H1 (cell line): ENCODE measurements at regions not wholly inside any gene's neighbourhood (a gene's known extent, or its start where the extent isn't known, plus 50 kb on each side); places are given as distances from the start of the nearest gene placed in this dataset.

ENCODE experiments used
- CTCF ChIA-PET: fragments of 300-600 bp; sonication (Branson Sonifier 250); formaldehyde crosslinking; loops from one replicate; lab custom pipeline; 2021; ENCODE audit not compliant: partially characterized antibody; lab: Charles Lee
- POLR2A ChIA-PET: fragments of 300-600 bp; sonication (Branson Sonifier 250); formaldehyde crosslinking; loops from one replicate; lab custom pipeline; 2021; ENCODE audit warnings: inconsistent platforms; ENCODE audit not compliant: partially characterized antibody; lab: Charles Lee
- DNase-seq, 2 experiments: peaks; one replicate each; pipeline versions ENCODE4 v3.0.0 to v3.0.0-alpha.2; 2010 to 2022; ENCODE audit warnings: low spot score in 2 of 2, low read depth in 1 of 2, mixed read lengths in 1 of 2
- FAIRE-seq: peaks from 2 replicates; lab custom pipeline; 2011; peaks lifted over from hg19 to GRCh38; lab: Jason Lieb, UNC
- H2AFZ ChIP-seq: 2 replicates; pipeline ENCODE4 v1.8.1; 2012; ENCODE audit warnings: low read length, inconsistent platforms
- H2AK5ac ChIP-seq: 2 replicates; pipeline ENCODE4 v1.6.1; 2013; ENCODE audit warnings: low read depth, low read length
- H2BK120ac ChIP-seq: replicated peaks from 2 replicates; pipeline ENCODE3; 2013; ENCODE audit warnings: low read depth, low read length, inconsistent platforms
- H2BK12ac ChIP-seq: 2 replicates; pipeline ENCODE4 v1.6.1; 2013; ENCODE audit warnings: low read depth, low read length
- H2BK15ac ChIP-seq: 2 replicates; pipeline ENCODE4 v1.6.1; 2013; ENCODE audit warnings: low read length
- H2BK20ac ChIP-seq: 2 replicates; pipeline ENCODE4 v1.6.1; 2013; ENCODE audit warnings: low read length
- H2BK5ac ChIP-seq: 2 replicates; pipeline ENCODE4 v1.6.1; 2013; ENCODE audit warnings: low read depth, low read length
- H3K14ac ChIP-seq: 2 replicates; pipeline ENCODE4 v1.6.1; 2013; ENCODE audit warnings: inconsistent platforms; ENCODE audit not compliant: insufficient read length
- H3K18ac ChIP-seq: 2 replicates; pipeline ENCODE4 v1.6.1; 2013; ENCODE audit warnings: low read length; ENCODE audit errors: extremely low read depth
- H3K23ac ChIP-seq: 2 replicates; pipeline ENCODE4 v1.6.1; 2013; ENCODE audit warnings: inconsistent platforms; ENCODE audit not compliant: insufficient read length
- H3K23me2 ChIP-seq: 2 replicates; pipeline ENCODE4 v1.6.1; 2013; ENCODE audit warnings: low read depth, low read length
- H3K27ac ChIP-seq: 2 replicates; pipeline ENCODE4 v1.6.1; 2011; ENCODE audit warnings: low read depth, low read length, inconsistent platforms
- H3K27me3 ChIP-seq, 4 experiments: replicated peaks in 1 of 4; 1 replicate in 1 of 4; 2 replicates in 3 of 4; pipeline versions ENCODE4 v1.6.1 to v1.8.1; 2011 to 2013; ENCODE audit warnings: low read length in 3 of 4, mild to moderate bottlenecking in 3 of 4, inconsistent platforms in 2 of 4, mixed read lengths in 2 of 4, moderate library complexity in 1 of 4; ENCODE audit not compliant: control insufficient read depth in 3 of 4, insufficient read depth in 3 of 4; ENCODE audit errors: extremely low read depth in 1 of 4
- H3K36me3 ChIP-seq, 4 experiments: 2 replicates each; pipeline versions ENCODE4 v1.6.1 to v1.8.1; 2011 to 2013; ENCODE audit warnings: mild to moderate bottlenecking in 4 of 4, low read length in 3 of 4, moderate library complexity in 2 of 4, control low read depth in 1 of 4, inconsistent platforms in 1 of 4; ENCODE audit not compliant: insufficient read depth in 4 of 4, control insufficient read depth in 2 of 4
- H3K4ac ChIP-seq: replicated peaks from 2 replicates; pipeline ENCODE3; 2013; ENCODE audit warnings: low read length, low read depth, mixed read lengths, inconsistent platforms; ENCODE audit not compliant: insufficient read length
- H3K4me1 ChIP-seq, 4 experiments: replicated peaks in 1 of 4; 1 replicate in 1 of 4; 2 replicates in 3 of 4; pipeline versions ENCODE4 v1.6.1 to v1.8.1; 2011 to 2013; ENCODE audit warnings: low read length in 3 of 4, inconsistent platforms in 2 of 4, mixed read lengths in 1 of 4; ENCODE audit not compliant: insufficient read depth in 4 of 4, control insufficient read depth in 3 of 4
- H3K4me2 ChIP-seq, 2 experiments: 2 replicates each; pipeline versions ENCODE4 v1.6.1 to v1.8.1; 2011 to 2013; ENCODE audit warnings: low read depth in 2 of 2, low read length in 2 of 2, control low read depth in 1 of 2, inconsistent platforms in 1 of 2, mild to moderate bottlenecking in 1 of 2; ENCODE audit not compliant: insufficient read depth in 1 of 2
- H3K4me3 ChIP-seq, 4 experiments: fragments of 200-600, 300-600 bp in 1 of 4; sonication (generic), shearing (Covaris generic), sonication (Bioruptor Twin) in 1 of 4; 2 replicates each; pipeline versions ENCODE4 v1.5.1 to v1.8.1; 2011 to 2016; ENCODE audit warnings: low read length in 4 of 4, low read depth in 3 of 4, control low read depth in 2 of 4, inconsistent platforms in 2 of 4, mild to moderate bottlenecking in 2 of 4, mixed read lengths in 1 of 4, moderate library complexity in 1 of 4; ENCODE audit not compliant: insufficient read depth in 2 of 4; ENCODE audit errors: extremely low read depth in 1 of 4
- H3K56ac ChIP-seq: replicated peaks from 2 replicates; pipeline ENCODE3; 2013; ENCODE audit warnings: low read depth, mild to moderate bottlenecking, mixed read lengths, low read length, inconsistent platforms; ENCODE audit not compliant: insufficient read length
- H3K79me1 ChIP-seq: 2 replicates; pipeline ENCODE4 v1.6.1; 2013; ENCODE audit warnings: low read depth, low read length, control low read depth
- H3K79me2 ChIP-seq, 2 experiments: 2 replicates each; pipeline versions ENCODE4 v1.6.1 to v1.8.1; 2012 to 2013; ENCODE audit warnings: low read length in 2 of 2, mild to moderate bottlenecking in 2 of 2, inconsistent platforms in 1 of 2; ENCODE audit not compliant: insufficient read depth in 2 of 2, control insufficient read depth in 1 of 2
- H3K9ac ChIP-seq, 4 experiments: replicated peaks in 1 of 4; 1 replicate in 1 of 4; 2 replicates in 3 of 4; pipeline versions ENCODE4 v1.6.1 to v1.8.1; 2011 to 2013; ENCODE audit warnings: low read depth in 3 of 4, low read length in 3 of 4, control low read depth in 2 of 4, mild to moderate bottlenecking in 2 of 4, moderate library complexity in 2 of 4, inconsistent platforms in 1 of 4; ENCODE audit errors: extremely low read depth in 1 of 4
- H3K9me3 ChIP-seq, 2 experiments: 2 replicates each; pipeline versions ENCODE4 v1.6.1 to v1.8.1; 2012 to 2013; ENCODE audit warnings: mild to moderate bottlenecking in 2 of 2, moderate library complexity in 2 of 2, control low read depth in 1 of 2, inconsistent platforms in 1 of 2, low read depth in 1 of 2, low read length in 1 of 2, mixed read lengths in 1 of 2; ENCODE audit not compliant: insufficient read depth in 2 of 2
- H4K20me1 ChIP-seq, 2 experiments: replicated peaks in 1 of 2; 2 replicates each; pipeline versions ENCODE3 to v1.8.1; 2011 to 2013; ENCODE audit warnings: inconsistent platforms in 2 of 2, low read length in 2 of 2, mild to moderate bottlenecking in 1 of 2; ENCODE audit not compliant: insufficient read depth in 2 of 2, control insufficient read depth in 1 of 2
- H4K5ac ChIP-seq: 2 replicates; pipeline ENCODE4 v1.6.1; 2013; ENCODE audit warnings: low read length, low read depth, mixed read lengths, inconsistent platforms; ENCODE audit not compliant: insufficient read length
- H4K8ac ChIP-seq: 2 replicates; pipeline ENCODE4 v1.8.0; 2013; ENCODE audit warnings: mild to moderate bottlenecking, moderate library complexity, low read length, inconsistent platforms; ENCODE audit not compliant: insufficient read depth; ENCODE audit errors: extremely low read depth
- H4K91ac ChIP-seq: replicated peaks from 2 replicates; pipeline ENCODE3; 2013; ENCODE audit warnings: low read length, mixed read lengths, inconsistent platforms; ENCODE audit not compliant: insufficient read length
- BACH1 ChIP-seq: IDR thresholded peaks from 2 replicates; pipeline ENCODE4 v1.6.1; 2012; ENCODE audit warnings: low read length, improper control_type of control experiment
- EGR1 ChIP-seq: IDR thresholded peaks from 2 replicates; pipeline ENCODE4 v1.6.1; 2011; ENCODE audit warnings: low read depth, low read length, borderline replicate concordance
- HDAC2 ChIP-seq, 2 experiments: fragments of 300-600 bp in 1 of 2; sonication (generic) in 1 of 2; IDR thresholded peaks; 2 replicates each; pipeline ENCODE4 v1.6.1; 2011 to 2012; ENCODE audit warnings: low read depth in 2 of 2, low read length in 2 of 2, mild to moderate bottlenecking in 2 of 2, moderate library complexity in 2 of 2, borderline replicate concordance in 1 of 2, inconsistent platforms in 1 of 2
- POLR2A ChIP-seq, 2 experiments: IDR thresholded peaks; 1 replicate in 1 of 2; 2 replicates in 1 of 2; pipeline ENCODE4 v1.6.1; 2011; ENCODE audit warnings: low read depth in 2 of 2, low read length in 2 of 2, mild to moderate bottlenecking in 2 of 2; ENCODE audit errors: control extremely low read depth in 1 of 2
- RFX5 ChIP-seq: IDR thresholded peaks from 2 replicates; pipeline ENCODE4 v1.6.1; 2011; ENCODE audit warnings: low read depth, low read length, improper control_type of control experiment, borderline replicate concordance
- SIN3A ChIP-seq, 2 experiments: IDR thresholded peaks in 1 of 2; conservative IDR thresholded peaks in 1 of 2; 2 replicates each; pipeline ENCODE4 v1.6.1; 2011 to 2012; ENCODE audit warnings: low read length in 2 of 2, improper control_type of control experiment in 1 of 2, low read depth in 1 of 2, mild to moderate bottlenecking in 1 of 2
- SRF ChIP-seq: IDR thresholded peaks from 2 replicates; pipeline ENCODE4 v1.6.1; 2011; ENCODE audit warnings: mild to moderate bottlenecking, low read depth, low read length, moderate library complexity
- TBP ChIP-seq: IDR thresholded peaks from 2 replicates; pipeline ENCODE4 v1.6.1; 2011; ENCODE audit warnings: low read depth, low read length, improper control_type of control experiment
- TCF12 ChIP-seq: IDR thresholded peaks from 2 replicates; pipeline ENCODE4 v1.6.1; 2011; ENCODE audit warnings: low read depth, mild to moderate bottlenecking, low read length
- WGBS, 2 experiments: shearing (Covaris generic) in 1 of 2; methylation state at CpG; one replicate each; pipeline versions ENCODE4 v1.1.6 to v1.1.7; 2013 to 2015; ENCODE audit warnings: low lambda C conversion rate in 2 of 2, mixed read lengths in 2 of 2, inconsistent platforms in 1 of 2, low coverage in 1 of 2, missing lambda C conversion rate in 1 of 2; ENCODE audit not compliant: insufficient replicate concordance in 2 of 2, insufficient coverage in 1 of 2, insufficient read length in 1 of 2; ENCODE audit errors: extremely low coverage in 1 of 2, missing lambda C conversion rate in 1 of 2; 5-methylcytosine and 5-hydroxymethylcytosine counted together

DNA sequence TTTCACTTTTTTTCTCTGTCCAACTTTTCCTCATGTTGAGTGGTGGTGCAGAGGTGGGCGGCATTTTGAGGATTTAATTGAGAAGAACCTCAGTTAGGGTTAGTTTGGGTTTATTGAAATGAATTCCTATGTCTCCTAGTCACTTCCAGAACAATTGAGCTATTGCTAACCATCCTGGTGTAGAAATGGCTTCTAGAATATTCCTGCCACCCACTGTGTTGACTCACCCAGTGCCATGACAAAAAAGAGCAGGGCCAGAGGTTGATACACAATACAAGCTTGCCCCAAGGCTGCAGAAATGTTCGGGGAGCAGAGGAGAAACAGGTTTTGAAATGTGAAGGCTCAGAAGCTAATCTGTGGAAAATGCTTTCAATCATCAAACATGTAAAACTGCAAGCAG lies 167.1 kb upstream of the TRIB2 start:
- Histone ChIP-seq H4K8ac (no peak overlapping the region), H3K4ac (no peak overlapping the region), H4K20me1 (no peaks in the 10 kb centered on the region), H2BK5ac (no peak overlapping the region), H3K36me3 (no peaks in the 10 kb centered on the region), H3K56ac (no peak overlapping the region), H2BK120ac (no peak overlapping the region), H3K79me2 (no peaks in the 10 kb centered on the region), H4K91ac (no peak overlapping the region), H4K5ac (no peak overlapping the region), H3K79me1 (no peaks in the 10 kb centered on the region), H2AFZ (no peak overlapping the region), H3K4me3 (no peak overlapping the region), H2AK5ac (no peak overlapping the region), H3K4me2 (no peak overlapping the region), H3K27me3 (no peaks in the 10 kb centered on the region), H3K23me2 (no peaks in the 10 kb centered on the region), H3K18ac (no peak overlapping the region), H2BK20ac (no peak overlapping the region), H2BK12ac (no peak overlapping the region), H3K27ac (no peak overlapping the region), H3K9ac (no peak overlapping the region), H3K4me1 (no peaks in the 10 kb centered on the region), H3K23ac (no peak overlapping the region), H3K9me3 (no peaks in the 10 kb centered on the region), H2BK15ac (no peak overlapping the region), H3K14ac (no peak overlapping the region)
- ChIA-PET CTCF (interaction anchor here (0.6 to 4.4 kb wide), 4 partner anchors 15 to 167 kb away, joined by 4 to 26 read pairs (median 8); partner anchors contain the start of gene TRIB2), POLR2A (no interaction called here)
- FAIRE-seq, result no peak
- TF ChIP-seq RFX5 (no peak), BACH1 (no peak), TBP (no peak), HDAC2 (IDR thresholded peaks at IDR 0.05; ENCODE audit: borderline replicate concordance in 1 of 2, low read depth in 2 of 2, low read length in 2 of 2) (no peak), SRF (no peak), TCF12 (no peak), SIN3A (conservative IDR thresholded peaks at IDR 0.05 in 1 of 2, IDR thresholded peaks at IDR 0.05 in 1 of 2; ENCODE audit: low read depth in 1 of 2, low read length in 2 of 2) (no peak), EGR1 (no peak), POLR2A (IDR thresholded peaks at IDR 0.05; ENCODE audit: control extremely low read depth in 1 of 2, low read depth in 2 of 2, low read length in 2 of 2) (no peak)
- 94% methylated on average over 2 of the region's 2 CpGs; no CpG with 5 or more reads in 1 of the 2 experiments for WGBS, 2 experiments
- no peak for DNase-seq
